Natural killer cell (primary cell): ENCODE measurements at regions not wholly inside any gene's neighbourhood (a gene's known extent, or its start where the extent isn't known, plus 50 kb on each side); places are given as distances from the start of the nearest gene placed in this dataset.

Experiments used
- ATAC-seq, 3 donors: fragments of 150-1000 bp in 2 of 3; fragments of 200-7000 bp in 1 of 3; cut with Tn5 transposase; 1 replicate in 1 of 3; 2 replicates in 2 of 3; pipeline ENCODE4 v1.10.0; 2021; ENCODE audit warnings: mild to moderate bottlenecking in 2 of 3, moderate library complexity in 2 of 3
- DNase-seq, 2 donors: peaks; one replicate each; pipeline versions ENCODE4 v3.0.0 to v3.0.0-alpha.2; 2013 to 2021; ENCODE audit warnings: mixed read lengths in 1 of 2
- H3K27ac ChIP-seq: one replicate; pipeline ENCODE4 v1.5.1; 2013; ENCODE audit warnings: mild to moderate bottlenecking, low read length
- H3K27me3 ChIP-seq: one replicate; pipeline ENCODE4 v1.6.1; 2013; ENCODE audit warnings: low read length; ENCODE audit not compliant: control insufficient read depth, insufficient read depth
- H3K36me3 ChIP-seq: one replicate; pipeline ENCODE4 v1.6.1; 2013; ENCODE audit warnings: low read length; ENCODE audit not compliant: control insufficient read depth, insufficient read depth
- H3K4me1 ChIP-seq: one replicate; pipeline ENCODE4 v1.6.1; 2013; ENCODE audit warnings: low read length; ENCODE audit not compliant: control insufficient read depth, insufficient read depth
- H3K4me3 ChIP-seq: one replicate; pipeline ENCODE4 v1.5.1; 2013; ENCODE audit warnings: low read length
- H3K9me3 ChIP-seq: one replicate; pipeline ENCODE4 v1.6.1; 2013; ENCODE audit warnings: low read length; ENCODE audit not compliant: control insufficient read depth, insufficient read depth
- H3K27ac Mint-ChIP-seq, 2 donors: one replicate each; pipeline ENCODE4 v1.8.0; 2022; ENCODE audit warnings: mild to moderate bottlenecking in 2 of 2, mixed read lengths in 2 of 2, moderate library complexity in 1 of 2
- H3K27me3 Mint-ChIP-seq, 2 donors: one replicate each; pipeline ENCODE4 v1.8.0; 2022; ENCODE audit warnings: low read depth in 2 of 2, mixed read lengths in 2 of 2
- H3K36me3 Mint-ChIP-seq: one replicate; pipeline ENCODE4 v1.8.0; 2022; ENCODE audit warnings: mixed read lengths
- H3K4me1 Mint-ChIP-seq, 2 donors: one replicate each; pipeline ENCODE4 v1.8.0; 2022; ENCODE audit warnings: mixed read lengths in 2 of 2
- H3K4me3 Mint-ChIP-seq: one replicate; pipeline ENCODE4 v1.8.0; 2022; ENCODE audit warnings: mild to moderate bottlenecking, moderate library complexity, mixed read lengths
- H3K9me3 Mint-ChIP-seq, 2 donors: one replicate each; pipeline ENCODE4 v1.8.0; 2022; ENCODE audit warnings: mixed read lengths in 2 of 2
- CTCF ChIP-seq: fragments of 200-600 bp; IDR thresholded peaks from one replicate; pipeline ENCODE4 v1.8.0; 2022; ENCODE audit warnings: antibody characterized with exemption
- WGBS: methylation state at CpG from one replicate; pipeline ENCODE4 v1.1.7; 2013; ENCODE audit warnings: missing lambda C conversion rate; ENCODE audit not compliant: insufficient coverage; 5-methylcytosine and 5-hydroxymethylcytosine counted together
- intact Hi-C: fragments of 100-400 bp; cut with micrococcal nuclease; formaldehyde crosslinking; loops from one replicate; pipeline ENCODE4 v1.14.2; 2022

- Histone ChIP-seq H3K4me1 (no peaks in the 10 kb centered on the region), H3K27ac (no peak overlapping the region), H3K4me3 (no peak overlapping the region), H3K9me3 (peaks cover 3% of the 10 kb centered on the region), H3K27me3 (peaks cover 12% of the 10 kb centered on the region), H3K36me3 (no peaks in the 10 kb centered on the region)
- H3K36me3 Mint-ChIP-seq: no peaks in the 10 kb centered on the region
- no peak overlapping the region for H3K27ac Mint-ChIP-seq
- no peak for TF ChIP-seq CTCF
- peaks cover 22 to 39% of the 10 kb centered on the region in 2 donors for H3K27me3 Mint-ChIP-seq
- DNase-seq (no peak), ATAC-seq (no peak)
- H3K4me1 Mint-ChIP-seq: peaks cover 0 to 2% of the 10 kb centered on the region in 2 donors
- WGBS: 77% methylated on average over 6 of the region's 6 CpGs
- no peak overlapping the region for H3K4me3 Mint-ChIP-seq
- peaks cover 3 to 9% of the 10 kb centered on the region in 2 donors for H3K9me3 Mint-ChIP-seq
- intact Hi-C loops: no loop called here
These were observed 192.2 kb downstream of the HSD17B3 start for GRCh38 chr9:96109680-96110351.

- Histone ChIP-seq H3K9me3 (peaks cover 3% of the 10 kb centered on the region), H3K4me1 (no peaks in the 10 kb centered on the region), H3K36me3 (no peaks in the 10 kb centered on the region), H3K27me3 (peaks cover 12% of the 10 kb centered on the region), H3K4me3 (no peak overlapping the region), H3K27ac (no peak overlapping the region)
- DNase-seq (no peak), ATAC-seq (no peak)
- Mint-ChIP-seq H3K9me3 (peaks cover 4 to 14% of the 10 kb centered on the region in 2 donors), H3K27ac (no peak overlapping the region), H3K36me3 (no peaks in the 10 kb centered on the region), H3K4me3 (no peak overlapping the region), H3K27me3 (peaks cover 17 to 39% of the 10 kb centered on the region in 2 donors), H3K4me1 (no peaks in the 10 kb centered on the region)
- WGBS: 87% methylated on average over 7 of the region's 8 CpGs
- no peak for TF ChIP-seq CTCF
- intact Hi-C loops: no loop called here
These were observed 193.1 kb downstream of the HSD17B3 start for GRCh38 chr9:96108691-96109380.

- Histone ChIP-seq H3K4me3 (no peak overlapping the region), H3K27me3 (peaks cover 12% of the 10 kb centered on the region), H3K27ac (no peak overlapping the region), H3K4me1 (no peaks in the 10 kb centered on the region), H3K9me3 (peaks cover 3% of the 10 kb centered on the region), H3K36me3 (no peaks in the 10 kb centered on the region)
- DNase-seq (no peak), ATAC-seq (no peak)
- Mint-ChIP-seq H3K4me1 (no peaks in the 10 kb centered on the region), H3K27me3 (peaks cover 17 to 38% of the 10 kb centered on the region in 2 donors), H3K36me3 (no peaks in the 10 kb centered on the region), H3K9me3 (peaks cover 4 to 14% of the 10 kb centered on the region in 2 donors), H3K27ac (no peak overlapping the region), H3K4me3 (no peak overlapping the region)
- intact Hi-C loops: no loop called here
- TF ChIP-seq CTCF: no peak
- WGBS: 72% methylated on average over 2 of the region's 2 CpGs
These were observed 194.5 kb downstream of the HSD17B3 start for GRCh38 chr9:96107436-96107835.
